ENCODE measurements at regions not wholly inside any gene's neighbourhood (a gene's known extent, or its start where the extent isn't known, plus 50 kb on each side); places are given as distances from the start of the nearest gene placed in this dataset.

GRCh38 chr12:39043424-39043822, 138.0 kb upstream of the CPNE8 start:
- no peak for DNase-seq

- no peak for DNase-seq
Measured at GRCh38 chr12:39040275-39040674, 134.9 kb upstream of the CPNE8 start.

- DNase-seq: no peak
Measured at GRCh38 chr12:39037115-39037514, 131.7 kb upstream of the CPNE8 start.

GRCh38 chr12:39036105-39036504, 130.7 kb upstream of the CPNE8 start:
- no peak for DNase-seq

- no peak for DNase-seq
Measured at GRCh38 chr12:39033782-39034181, 128.4 kb upstream of the CPNE8 start.

GRCh38 chr12:39032448-39032847, 127.1 kb upstream of the CPNE8 start:
- no peak for DNase-seq

GRCh38 chr12:39032034-39032433, 126.6 kb upstream of the CPNE8 start:
- no peak for DNase-seq

GRCh38 chr12:39028382-39028781, 123.0 kb upstream of the CPNE8 start:
- no peak for DNase-seq

GRCh38 chr12:39012870-39013269, 107.5 kb upstream of the CPNE8 start:
- DNase-seq: no peak

GRCh38 chr12:39011166-39011565, 105.8 kb upstream of the CPNE8 start:
- no peak for DNase-seq

- DNase-seq: no peak
Measured at GRCh38 chr12:39010406-39010805, 105.0 kb upstream of the CPNE8 start.

GRCh38 chr12:39007619-39008018, 102.2 kb upstream of the CPNE8 start:
- DNase-seq: no peak

- no peak for DNase-seq
Measured at GRCh38 chr12:39006286-39006685, 100.9 kb upstream of the CPNE8 start.

- no peak for DNase-seq
Measured at GRCh38 chr12:39005671-39006070, 100.3 kb upstream of the CPNE8 start.

- DNase-seq: no peak
Measured at GRCh38 chr12:39003541-39004155, 98.3 kb upstream of the CPNE8 start.

- DNase-seq: no peak
Measured at GRCh38 chr12:39000370-39000769, 95.0 kb upstream of the CPNE8 start.

GRCh38 chr12:38998887-38999482, 93.6 kb upstream of the CPNE8 start:
- DNase-seq: no peak

GRCh38 chr12:38995249-38995648, 89.9 kb upstream of the CPNE8 start:
- DNase-seq: no peak

- DNase-seq: no peak
Measured at GRCh38 chr12:38985961-38986360, 80.6 kb upstream of the CPNE8 start.

GRCh38 chr12:38984388-38984787, 79.0 kb upstream of the CPNE8 start:
- no peak for DNase-seq

GRCh38 chr12:38983117-38983571, 77.8 kb upstream of the CPNE8 start:
- DNase-seq: no peak

- no peak for DNase-seq
Measured at GRCh38 chr12:38977132-38977531, 71.7 kb upstream of the CPNE8 start.

GRCh38 chr12:38969706-38970105, 64.3 kb upstream of the CPNE8 start:
- no peak for DNase-seq

GRCh38 chr12:38961683-38962082, 56.3 kb upstream of the CPNE8 start:
- no peak for DNase-seq

- DNase-seq: no peak
Measured at GRCh38 chr12:38961012-38961411, 55.6 kb upstream of the CPNE8 start.

All from CD4-positive, alpha-beta T cell treated with Interleukin-17A for 1 hour (primary cell).